H1 (cell line): ENCODE measurements at regions not wholly inside any gene's neighbourhood (a gene's known extent, or its start where the extent isn't known, plus 50 kb on each side); places are given as distances from the start of the nearest gene placed in this dataset.

Experiments
- CTCF ChIA-PET: fragments of 300-600 bp; sonication (Branson Sonifier 250); formaldehyde crosslinking; loops from one replicate; lab custom pipeline; 2021; ENCODE audit not compliant: partially characterized antibody; lab: Charles Lee
- POLR2A ChIA-PET: fragments of 300-600 bp; sonication (Branson Sonifier 250); formaldehyde crosslinking; loops from one replicate; lab custom pipeline; 2021; ENCODE audit warnings: inconsistent platforms; ENCODE audit not compliant: partially characterized antibody; lab: Charles Lee
- DNase-seq, 2 experiments: peaks; one replicate each; pipeline versions ENCODE4 v3.0.0 to v3.0.0-alpha.2; 2010 to 2022; ENCODE audit warnings: low spot score in 2 of 2, low read depth in 1 of 2, mixed read lengths in 1 of 2
- FAIRE-seq: peaks from 2 replicates; lab custom pipeline; 2011; peaks lifted over from hg19 to GRCh38; lab: Jason Lieb, UNC
- H2AFZ ChIP-seq: 2 replicates; pipeline ENCODE4 v1.8.1; 2012; ENCODE audit warnings: low read length, inconsistent platforms
- H2AK5ac ChIP-seq: 2 replicates; pipeline ENCODE4 v1.6.1; 2013; ENCODE audit warnings: low read depth, low read length
- H2BK120ac ChIP-seq: replicated peaks from 2 replicates; pipeline ENCODE3; 2013; ENCODE audit warnings: low read depth, low read length, inconsistent platforms
- H2BK12ac ChIP-seq: 2 replicates; pipeline ENCODE4 v1.6.1; 2013; ENCODE audit warnings: low read depth, low read length
- H2BK15ac ChIP-seq: 2 replicates; pipeline ENCODE4 v1.6.1; 2013; ENCODE audit warnings: low read length
- H2BK20ac ChIP-seq: 2 replicates; pipeline ENCODE4 v1.6.1; 2013; ENCODE audit warnings: low read length
- H2BK5ac ChIP-seq: 2 replicates; pipeline ENCODE4 v1.6.1; 2013; ENCODE audit warnings: low read depth, low read length
- H3K14ac ChIP-seq: 2 replicates; pipeline ENCODE4 v1.6.1; 2013; ENCODE audit warnings: inconsistent platforms; ENCODE audit not compliant: insufficient read length
- H3K18ac ChIP-seq: 2 replicates; pipeline ENCODE4 v1.6.1; 2013; ENCODE audit warnings: low read length; ENCODE audit errors: extremely low read depth
- H3K23ac ChIP-seq: 2 replicates; pipeline ENCODE4 v1.6.1; 2013; ENCODE audit warnings: inconsistent platforms; ENCODE audit not compliant: insufficient read length
- H3K23me2 ChIP-seq: 2 replicates; pipeline ENCODE4 v1.6.1; 2013; ENCODE audit warnings: low read depth, low read length
- H3K27ac ChIP-seq: 2 replicates; pipeline ENCODE4 v1.6.1; 2011; ENCODE audit warnings: low read depth, low read length, inconsistent platforms
- H3K27me3 ChIP-seq, 4 experiments: replicated peaks in 1 of 4; 1 replicate in 1 of 4; 2 replicates in 3 of 4; pipeline versions ENCODE4 v1.6.1 to v1.8.1; 2011 to 2013; ENCODE audit warnings: low read length in 3 of 4, mild to moderate bottlenecking in 3 of 4, inconsistent platforms in 2 of 4, mixed read lengths in 2 of 4, moderate library complexity in 1 of 4; ENCODE audit not compliant: control insufficient read depth in 3 of 4, insufficient read depth in 3 of 4; ENCODE audit errors: extremely low read depth in 1 of 4
- H3K36me3 ChIP-seq, 4 experiments: 2 replicates each; pipeline versions ENCODE4 v1.6.1 to v1.8.1; 2011 to 2013; ENCODE audit warnings: mild to moderate bottlenecking in 4 of 4, low read length in 3 of 4, moderate library complexity in 2 of 4, control low read depth in 1 of 4, inconsistent platforms in 1 of 4; ENCODE audit not compliant: insufficient read depth in 4 of 4, control insufficient read depth in 2 of 4
- H3K4ac ChIP-seq: replicated peaks from 2 replicates; pipeline ENCODE3; 2013; ENCODE audit warnings: low read length, low read depth, mixed read lengths, inconsistent platforms; ENCODE audit not compliant: insufficient read length
- H3K4me1 ChIP-seq, 4 experiments: replicated peaks in 1 of 4; 1 replicate in 1 of 4; 2 replicates in 3 of 4; pipeline versions ENCODE4 v1.6.1 to v1.8.1; 2011 to 2013; ENCODE audit warnings: low read length in 3 of 4, inconsistent platforms in 2 of 4, mixed read lengths in 1 of 4; ENCODE audit not compliant: insufficient read depth in 4 of 4, control insufficient read depth in 3 of 4
- H3K4me2 ChIP-seq, 2 experiments: 2 replicates each; pipeline versions ENCODE4 v1.6.1 to v1.8.1; 2011 to 2013; ENCODE audit warnings: low read depth in 2 of 2, low read length in 2 of 2, control low read depth in 1 of 2, inconsistent platforms in 1 of 2, mild to moderate bottlenecking in 1 of 2; ENCODE audit not compliant: insufficient read depth in 1 of 2
- H3K4me3 ChIP-seq, 4 experiments: fragments of 200-600, 300-600 bp in 1 of 4; sonication (generic), shearing (Covaris generic), sonication (Bioruptor Twin) in 1 of 4; 2 replicates each; pipeline versions ENCODE4 v1.5.1 to v1.8.1; 2011 to 2016; ENCODE audit warnings: low read length in 4 of 4, low read depth in 3 of 4, control low read depth in 2 of 4, inconsistent platforms in 2 of 4, mild to moderate bottlenecking in 2 of 4, mixed read lengths in 1 of 4, moderate library complexity in 1 of 4; ENCODE audit not compliant: insufficient read depth in 2 of 4; ENCODE audit errors: extremely low read depth in 1 of 4
- H3K56ac ChIP-seq: replicated peaks from 2 replicates; pipeline ENCODE3; 2013; ENCODE audit warnings: low read depth, mild to moderate bottlenecking, mixed read lengths, low read length, inconsistent platforms; ENCODE audit not compliant: insufficient read length
- H3K79me1 ChIP-seq: 2 replicates; pipeline ENCODE4 v1.6.1; 2013; ENCODE audit warnings: low read depth, low read length, control low read depth
- H3K79me2 ChIP-seq, 2 experiments: 2 replicates each; pipeline versions ENCODE4 v1.6.1 to v1.8.1; 2012 to 2013; ENCODE audit warnings: low read length in 2 of 2, mild to moderate bottlenecking in 2 of 2, inconsistent platforms in 1 of 2; ENCODE audit not compliant: insufficient read depth in 2 of 2, control insufficient read depth in 1 of 2
- H3K9ac ChIP-seq, 4 experiments: replicated peaks in 1 of 4; 1 replicate in 1 of 4; 2 replicates in 3 of 4; pipeline versions ENCODE4 v1.6.1 to v1.8.1; 2011 to 2013; ENCODE audit warnings: low read depth in 3 of 4, low read length in 3 of 4, control low read depth in 2 of 4, mild to moderate bottlenecking in 2 of 4, moderate library complexity in 2 of 4, inconsistent platforms in 1 of 4; ENCODE audit errors: extremely low read depth in 1 of 4
- H3K9me3 ChIP-seq, 2 experiments: 2 replicates each; pipeline versions ENCODE4 v1.6.1 to v1.8.1; 2012 to 2013; ENCODE audit warnings: mild to moderate bottlenecking in 2 of 2, moderate library complexity in 2 of 2, control low read depth in 1 of 2, inconsistent platforms in 1 of 2, low read depth in 1 of 2, low read length in 1 of 2, mixed read lengths in 1 of 2; ENCODE audit not compliant: insufficient read depth in 2 of 2
- H4K20me1 ChIP-seq, 2 experiments: replicated peaks in 1 of 2; 2 replicates each; pipeline versions ENCODE3 to v1.8.1; 2011 to 2013; ENCODE audit warnings: inconsistent platforms in 2 of 2, low read length in 2 of 2, mild to moderate bottlenecking in 1 of 2; ENCODE audit not compliant: insufficient read depth in 2 of 2, control insufficient read depth in 1 of 2
- H4K5ac ChIP-seq: 2 replicates; pipeline ENCODE4 v1.6.1; 2013; ENCODE audit warnings: low read length, low read depth, mixed read lengths, inconsistent platforms; ENCODE audit not compliant: insufficient read length
- H4K8ac ChIP-seq: 2 replicates; pipeline ENCODE4 v1.8.0; 2013; ENCODE audit warnings: mild to moderate bottlenecking, moderate library complexity, low read length, inconsistent platforms; ENCODE audit not compliant: insufficient read depth; ENCODE audit errors: extremely low read depth
- H4K91ac ChIP-seq: replicated peaks from 2 replicates; pipeline ENCODE3; 2013; ENCODE audit warnings: low read length, mixed read lengths, inconsistent platforms; ENCODE audit not compliant: insufficient read length
- CBX8 ChIP-seq: fragments of 300-800, 300-1000 bp; sonication (generic); IDR thresholded peaks from 2 replicates; pipeline ENCODE4 v1.7.1; 2016; ENCODE audit warnings: low read depth, low read length, borderline replicate concordance
- CHD2 ChIP-seq: IDR thresholded peaks from 2 replicates; pipeline ENCODE4 v1.6.1; 2012; ENCODE audit warnings: low read length, improper control_type of control experiment
- E2F6 ChIP-seq: IDR thresholded peaks from 2 replicates; pipeline ENCODE4 v1.6.1; 2012; ENCODE audit warnings: inconsistent platforms
- EZH2 ChIP-seq: fragments of 200-600 bp; sonication (generic); IDR thresholded peaks from 2 replicates; pipeline ENCODE4 v1.7.1; 2012; ENCODE audit warnings: low read depth, mild to moderate bottlenecking, moderate library complexity, low read length, inconsistent platforms; ENCODE audit not compliant: severe bottlenecking
- HDAC6 ChIP-seq: IDR thresholded peaks from one replicate; pipeline ENCODE4 v1.7.1; 2012; ENCODE audit warnings: low read depth, mild to moderate bottlenecking, inconsistent platforms, low read length, moderate library complexity
- NRF1 ChIP-seq: IDR thresholded peaks from 2 replicates; pipeline ENCODE4 v1.6.1; 2011; ENCODE audit warnings: mild to moderate bottlenecking, low read depth, low read length, improper control_type of control experiment
- RNF2 ChIP-seq: fragments of 200-900, 300-1000 bp; sonication (generic); IDR thresholded peaks from 2 replicates; pipeline ENCODE4 v1.7.1; 2016; ENCODE audit warnings: borderline replicate concordance, low read depth, mild to moderate bottlenecking, antibody characterized with exemption, low read length; ENCODE audit not compliant: poor library complexity, severe bottlenecking; ENCODE audit errors: missing control alignments
- SAP30 ChIP-seq: fragments of 300-600 bp; sonication (generic); IDR thresholded peaks from 2 replicates; pipeline ENCODE4 v1.7.1; 2012; ENCODE audit warnings: low read length, moderate library complexity, mild to moderate bottlenecking, inconsistent platforms; ENCODE audit not compliant: insufficient read depth, insufficient replicate concordance
- SIN3A ChIP-seq, 2 experiments: IDR thresholded peaks in 1 of 2; conservative IDR thresholded peaks in 1 of 2; 2 replicates each; pipeline ENCODE4 v1.6.1; 2011 to 2012; ENCODE audit warnings: low read length in 2 of 2, improper control_type of control experiment in 1 of 2, low read depth in 1 of 2, mild to moderate bottlenecking in 1 of 2
- SIX5 ChIP-seq: IDR thresholded peaks from 2 replicates; pipeline ENCODE4 v1.6.1; 2011; ENCODE audit warnings: mild to moderate bottlenecking, low read depth, low read length
- TEAD4 ChIP-seq: IDR thresholded peaks from 2 replicates; pipeline ENCODE4 v1.6.1; 2012; ENCODE audit warnings: low read depth, low read length, inconsistent platforms, mixed read lengths
- WGBS, 2 experiments: shearing (Covaris generic) in 1 of 2; methylation state at CpG; one replicate each; pipeline versions ENCODE4 v1.1.6 to v1.1.7; 2013 to 2015; ENCODE audit warnings: low lambda C conversion rate in 2 of 2, mixed read lengths in 2 of 2, inconsistent platforms in 1 of 2, low coverage in 1 of 2, missing lambda C conversion rate in 1 of 2; ENCODE audit not compliant: insufficient replicate concordance in 2 of 2, insufficient coverage in 1 of 2, insufficient read length in 1 of 2; ENCODE audit errors: extremely low coverage in 1 of 2, missing lambda C conversion rate in 1 of 2; 5-methylcytosine and 5-hydroxymethylcytosine counted together
- TF ChIP-seq, protein P1 (sequence below): IDR thresholded peaks from 2 replicates; pipeline ENCODE4 v1.6.1; 2012; ENCODE audit warnings: inconsistent platforms

- no peaks in the 10 kb centered on the region for H4K20me1 ChIP-seq
- H3K79me1 ChIP-seq = no peaks in the 10 kb centered on the region; the same call in 1 of the 2 replicates
- H4K91ac ChIP-seq = peak overlapping the region; percentile 50
- no peak overlapping the region for H2BK5ac ChIP-seq
- H3K27ac ChIP-seq = no peak overlapping the region
- H3K9me3 ChIP-seq = no peaks in the 10 kb centered on the region
- H3K9ac ChIP-seq = no peak overlapping the region
- no peak overlapping the region for H3K4me3 ChIP-seq
- ChIA-PET POLR2A (no interaction called here), CTCF (interaction anchor here (1.1 to 3.1 kb wide), 3 partner anchors 10 to 124 kb away, joined by 3 to 12 read pairs (median 5); no protein-coding TSS in a partner anchor)
- 90% methylated on average over 2 of the region's 2 CpGs; no CpG with 5 or more reads in 1 of the 2 experiments for WGBS, 2 experiments
- H3K79me2 ChIP-seq = no peaks in the 10 kb centered on the region
- FAIRE-seq (no peak), DNase-seq (no peak)
- peaks cover 2 to 14% (median 11%) of the 10 kb centered on the region in 4 experiments for H3K4me1 ChIP-seq
- no peak overlapping the region for H2AK5ac ChIP-seq
- no peak overlapping the region for H2BK20ac ChIP-seq
- no peak overlapping the region for H2AFZ ChIP-seq
- no peak overlapping the region for H2BK15ac ChIP-seq
- H4K5ac ChIP-seq = no peak overlapping the region
- no peak overlapping the region for H3K4me2 ChIP-seq
- no peak overlapping the region for H4K8ac ChIP-seq
- no peaks in the 10 kb centered on the region for H3K36me3 ChIP-seq
- H3K23me2 ChIP-seq = no peaks in the 10 kb centered on the region
- H3K4ac ChIP-seq = no peak overlapping the region
- H3K56ac ChIP-seq = no peak overlapping the region
- H2BK120ac ChIP-seq = no peak overlapping the region
- H3K14ac ChIP-seq = no peak overlapping the region
- H3K27me3 ChIP-seq = no peaks in the 10 kb centered on the region; a peak in 1 of 7 replicates
- H2BK12ac ChIP-seq = no peak overlapping the region
- H3K18ac ChIP-seq = no peak overlapping the region
- H3K23ac ChIP-seq = no peak overlapping the region
- TF ChIP-seq SIN3A (conservative IDR thresholded peaks at IDR 0.05 in 1 of 2, IDR thresholded peaks at IDR 0.05 in 1 of 2; ENCODE audit: low read depth in 1 of 2, low read length in 2 of 2) (no peak), NRF1 (no peak), CBX8 (no peak), SIX5 (no peak), HDAC6 (no peak), CHD2 (no peak), EZH2 (no peak), RNF2 (no peak), E2F6 (no peak), SAP30 (no peak), TEAD4 (no peak)
- TF ChIP-seq, protein P1, sequence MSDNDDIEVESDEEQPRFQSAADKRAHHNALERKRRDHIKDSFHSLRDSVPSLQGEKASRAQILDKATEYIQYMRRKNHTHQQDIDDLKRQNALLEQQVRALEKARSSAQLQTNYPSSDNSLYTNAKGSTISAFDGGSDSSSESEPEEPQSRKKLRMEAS = no peak
Observed at GRCh38 chr9:70477907-70478480, 63.5 kb upstream of the KLF9 start.
